ENCODE measurements at regions not wholly inside any gene's neighbourhood (a gene's known extent, or its start where the extent isn't known, plus 50 kb on each side); places are given as distances from the start of the nearest gene placed in this dataset.
"Not testable (repeated sequence)": the region's sequence is repeated elsewhere in the genome, so short reads cannot be mapped to it uniquely, and the experiment has no call there.

DNA sequence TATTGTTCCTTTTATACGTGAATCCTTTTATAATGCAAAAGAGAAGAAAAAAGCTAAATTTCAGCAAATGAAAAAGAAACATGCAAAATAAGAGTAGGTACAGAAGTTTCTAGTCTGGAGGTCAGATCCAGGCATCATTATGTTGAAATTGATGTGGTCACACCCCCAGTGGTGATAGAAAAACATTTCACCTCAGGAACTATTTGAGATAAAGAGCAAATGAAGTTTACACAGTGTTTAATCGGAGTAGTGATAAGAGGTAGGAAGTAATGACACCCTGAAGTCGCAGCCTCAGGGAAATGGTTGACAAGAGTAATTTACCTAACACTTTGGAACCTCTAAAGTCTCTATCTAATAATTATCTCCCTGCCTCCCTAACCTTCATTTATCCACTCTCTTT is 536.0 kb upstream of the STEAP1 start:
- DNase-seq (ENCODE audit: low spot score) = no peak

DNA sequence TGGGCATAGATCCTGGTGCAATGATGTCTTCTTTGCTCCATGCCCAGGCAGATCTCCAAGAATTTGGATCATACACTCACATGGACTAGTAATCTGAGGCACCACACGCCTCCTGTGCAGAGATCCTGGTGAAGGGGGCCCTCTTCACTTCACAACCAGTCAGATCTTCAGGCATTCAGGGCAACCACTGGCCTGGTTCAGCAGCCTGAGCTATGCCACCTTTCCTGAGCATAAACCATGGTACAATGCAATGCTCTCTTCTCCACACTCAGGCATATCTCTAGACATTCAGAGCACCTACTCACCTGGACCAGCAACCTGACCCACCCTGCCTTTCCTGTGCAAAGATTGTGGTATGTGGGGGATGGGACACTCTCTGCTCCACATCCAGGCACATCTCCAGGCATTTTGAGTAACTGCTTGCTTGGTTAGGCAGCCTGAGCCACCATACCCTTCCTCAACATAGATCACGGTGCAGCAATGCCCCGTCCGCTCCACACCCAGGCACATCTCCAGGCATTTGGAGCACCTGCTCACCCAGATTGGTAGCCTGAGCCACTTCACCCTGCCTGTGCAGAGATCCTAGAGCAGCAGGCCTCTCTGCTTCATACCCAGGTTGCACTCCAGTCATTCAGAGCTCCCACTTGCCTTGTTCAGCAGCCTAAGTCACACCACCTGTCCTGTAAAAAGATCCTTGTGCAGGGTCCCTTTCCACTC is 532.2 kb upstream of the STEAP1 start:
- no peak for DNase-seq (ENCODE audit: low spot score)

- DNase-seq (ENCODE audit: low spot score) = peak; percentile 45
Measured at GRCh38 chr7:89623018-89623672, 531.1 kb upstream of the STEAP1 start.

- not testable (repeated sequence) for DNase-seq (ENCODE audit: low spot score)
Measured at GRCh38 chr7:89624155-89624554, 530.1 kb upstream of the STEAP1 start.

- DNase-seq (ENCODE audit: low spot score) = no peak
Measured at GRCh38 chr7:89648509-89648908, 505.8 kb upstream of the STEAP1 start.

DNA sequence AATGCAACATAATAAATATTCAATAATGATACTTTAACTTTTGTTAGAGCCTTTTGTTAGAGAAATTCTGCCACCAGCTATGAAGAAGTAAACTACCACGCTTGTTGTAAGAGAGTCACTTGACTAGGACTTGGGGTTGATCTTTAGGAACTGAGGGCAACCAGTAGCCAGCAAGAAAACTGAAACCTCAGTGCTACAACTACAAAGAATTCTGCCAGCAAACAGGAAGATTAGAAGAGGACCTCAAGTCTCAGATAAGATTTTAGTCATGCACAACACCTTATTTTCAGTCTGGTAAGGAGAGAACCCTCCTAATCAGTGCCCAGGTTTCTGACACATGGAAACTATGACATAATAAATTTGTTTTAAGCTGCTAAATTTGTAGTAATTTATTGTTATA is 498.3 kb upstream of the STEAP1 start:
- DNase-seq (ENCODE audit: low spot score) = no peak

- DNase-seq (ENCODE audit: low spot score) = no peak
Measured at GRCh38 chr7:89661876-89662275, 492.4 kb upstream of the STEAP1 start.

GRCh38 chr7:89666136-89666835 is 488.0 kb upstream of the STEAP1 start:
- no peak for DNase-seq (ENCODE audit: low spot score)

- no peak for DNase-seq (ENCODE audit: low spot score)
Measured at GRCh38 chr7:89680161-89680560, 474.1 kb upstream of the STEAP1 start.

DNA sequence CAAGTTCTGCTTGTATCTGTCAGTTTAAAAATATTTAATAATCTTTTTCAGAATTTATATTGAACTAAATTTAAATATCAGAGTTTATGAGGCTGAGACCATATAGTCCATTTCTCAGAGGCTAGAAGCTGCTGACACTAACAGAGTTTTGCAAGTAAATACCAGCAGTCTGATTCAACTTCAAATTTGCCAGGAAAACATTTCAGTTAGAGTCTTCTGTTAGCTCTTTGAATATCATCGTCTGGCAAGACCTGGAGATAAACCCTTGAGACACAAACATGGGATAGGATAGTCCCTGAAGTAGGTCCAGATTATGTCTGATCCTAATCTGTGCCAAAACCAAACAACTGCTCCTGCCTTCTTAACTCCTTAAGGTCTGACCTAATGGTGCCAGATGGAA is 472.8 kb upstream of the STEAP1 start:
- no peak for DNase-seq (ENCODE audit: low spot score)

- DNase-seq (ENCODE audit: low spot score) = no peak
Measured at GRCh38 chr7:89685287-89685686, 469.0 kb upstream of the STEAP1 start.

GRCh38 chr7:89687211-89687610 is 467.1 kb upstream of the STEAP1 start:
- no peak for DNase-seq (ENCODE audit: low spot score)

GRCh38 chr7:89695241-89695640 is 459.0 kb upstream of the STEAP1 start:
- DNase-seq (ENCODE audit: low spot score) = no peak

DNA sequence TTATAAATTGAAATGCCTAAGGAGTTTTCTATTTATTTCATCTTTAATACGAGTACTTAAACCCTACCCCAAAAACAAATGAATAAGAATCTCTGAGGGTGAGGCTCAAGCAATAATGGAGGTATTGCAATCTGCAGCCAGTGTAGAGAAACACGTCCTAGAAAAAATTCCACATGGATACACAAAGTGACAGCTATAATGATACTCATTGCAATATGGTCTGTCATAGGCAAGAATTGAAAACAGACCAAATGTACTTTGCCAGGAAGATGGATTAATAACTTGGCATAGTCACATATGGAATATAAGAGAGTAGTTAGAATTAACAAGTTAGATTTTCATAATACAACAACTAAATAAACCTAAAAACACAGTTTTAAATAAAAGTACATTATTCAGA is 440.1 kb upstream of the STEAP1 start:
- no peak for DNase-seq (ENCODE audit: low spot score)

GRCh38 chr7:89718941-89719340 is 435.3 kb upstream of the STEAP1 start:
- DNase-seq (ENCODE audit: low spot score) = not testable (repeated sequence)

DNA sequence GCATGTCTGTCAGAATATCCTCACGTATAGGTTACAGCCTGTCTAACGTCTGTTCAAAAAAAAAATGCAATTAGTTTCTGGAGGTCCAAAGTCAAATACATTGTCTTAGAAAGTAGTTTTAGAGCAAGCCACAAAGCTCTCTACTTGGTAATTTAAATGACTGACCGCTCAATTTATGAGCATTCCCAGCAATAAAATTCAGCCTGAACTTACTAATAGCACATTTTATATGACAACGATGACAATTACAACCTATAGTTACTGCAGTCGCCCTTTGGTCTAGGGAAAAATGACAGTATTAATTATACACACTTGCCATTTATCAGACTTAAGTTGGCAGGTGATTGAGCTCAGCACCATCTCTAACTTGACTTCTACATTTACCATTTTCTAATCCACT is 425.8 kb upstream of the STEAP1 start:
- DNase-seq (ENCODE audit: low spot score) = no peak

DNA sequence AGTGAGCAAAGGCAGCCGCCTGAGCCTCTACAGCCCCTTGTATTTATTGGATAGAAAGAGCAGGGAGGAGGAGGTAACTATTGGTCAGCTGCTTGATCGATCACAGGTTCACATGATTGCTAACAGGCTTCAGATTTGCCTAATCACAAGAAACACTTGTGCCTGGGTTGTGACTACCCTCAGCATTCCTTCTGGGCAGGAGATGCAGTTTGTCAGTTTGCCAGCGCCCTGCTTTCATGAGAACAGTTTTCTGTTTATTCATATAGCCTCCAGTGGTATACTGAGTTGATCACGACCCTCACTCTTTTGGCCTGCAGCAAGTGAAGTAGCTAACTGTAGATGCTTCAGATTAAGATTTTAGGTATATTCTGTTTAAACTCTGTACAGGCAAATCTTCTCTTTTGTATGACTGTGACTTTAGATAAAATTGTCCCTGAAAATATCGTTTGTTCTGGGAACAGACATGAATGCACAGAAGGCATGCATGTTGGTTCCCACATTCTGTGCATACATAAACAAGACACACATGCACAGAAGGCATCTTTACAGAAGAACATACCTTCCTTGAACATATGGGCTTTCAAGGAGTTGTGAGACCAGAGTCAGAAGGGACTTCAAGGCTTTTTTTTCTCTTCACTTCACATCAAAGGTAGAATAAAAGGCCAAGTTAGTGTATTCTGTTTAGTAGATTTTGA is 422.4 kb upstream of the STEAP1 start:
- no peak for DNase-seq (ENCODE audit: low spot score)

DNA sequence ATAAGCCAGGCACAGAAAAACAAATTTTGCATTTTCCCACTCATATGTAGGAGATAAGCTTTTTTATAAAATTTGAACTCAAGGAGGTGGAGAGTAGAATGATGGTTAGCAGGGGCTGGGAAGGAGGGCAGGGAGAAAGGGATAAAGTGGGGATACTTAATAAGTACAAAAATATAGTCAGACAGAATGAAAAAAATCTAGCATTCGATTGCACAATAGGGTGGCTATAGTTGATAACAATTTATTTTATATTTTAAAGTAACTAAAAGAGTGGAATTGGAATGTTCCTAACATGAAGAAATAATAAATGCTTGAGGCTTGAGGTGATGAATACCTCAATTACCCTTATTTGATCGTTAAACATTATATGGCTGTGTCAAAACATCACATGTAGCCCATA is 415.7 kb upstream of the STEAP1 start:
- no peak for DNase-seq (ENCODE audit: low spot score)

GRCh38 chr7:89757910-89758309 is 396.4 kb upstream of the STEAP1 start:
- peak; percentile 3 for DNase-seq (ENCODE audit: low spot score)

- no peak for DNase-seq (ENCODE audit: low spot score)
Measured at GRCh38 chr7:89760690-89761089, 393.6 kb upstream of the STEAP1 start.

DNA sequence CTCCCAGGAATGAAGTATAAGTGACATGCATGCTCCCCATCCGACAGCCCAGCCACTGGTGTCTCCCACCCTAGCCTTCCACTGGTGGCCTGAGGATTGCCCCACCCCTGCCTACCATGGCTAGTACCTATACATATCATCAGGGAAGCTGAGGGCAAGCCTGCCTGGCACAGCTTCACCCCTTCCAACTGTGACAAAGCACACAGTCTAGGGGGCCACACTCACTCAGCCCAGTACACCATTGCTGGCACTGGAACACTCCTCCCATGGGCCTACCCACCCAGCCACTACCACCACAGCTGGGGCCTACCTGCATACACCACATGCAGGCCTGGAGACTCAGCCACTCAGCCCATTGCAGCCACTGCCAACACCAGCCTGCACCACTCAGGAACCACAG is 393.1 kb upstream of the STEAP1 start:
- DNase-seq (ENCODE audit: low spot score) = no peak

DNA sequence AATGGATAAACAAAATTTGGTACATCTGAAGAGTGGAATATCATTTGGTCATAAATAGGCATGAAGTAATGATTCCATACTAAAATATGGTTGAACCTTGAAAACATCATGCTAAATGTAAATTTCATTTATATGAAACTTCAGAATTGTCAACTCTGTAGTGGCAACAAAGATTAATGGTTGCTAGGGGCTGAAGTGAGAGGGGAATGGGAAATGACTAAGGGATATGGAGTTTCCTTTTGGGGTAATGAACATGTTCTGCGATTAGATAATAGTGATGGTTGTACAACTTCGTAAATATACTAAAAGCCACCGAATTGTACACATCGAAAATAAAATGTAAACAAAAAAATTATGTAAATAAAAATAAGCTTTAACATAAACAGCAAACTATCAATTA is 384.1 kb upstream of the STEAP1 start:
- DNase-seq (ENCODE audit: low spot score) = no peak
